ENCODE measurements at regions not wholly inside any gene's neighbourhood (a gene's known extent, or its start where the extent isn't known, plus 50 kb on each side); places are given as distances from the start of the nearest gene placed in this dataset.

DNA sequence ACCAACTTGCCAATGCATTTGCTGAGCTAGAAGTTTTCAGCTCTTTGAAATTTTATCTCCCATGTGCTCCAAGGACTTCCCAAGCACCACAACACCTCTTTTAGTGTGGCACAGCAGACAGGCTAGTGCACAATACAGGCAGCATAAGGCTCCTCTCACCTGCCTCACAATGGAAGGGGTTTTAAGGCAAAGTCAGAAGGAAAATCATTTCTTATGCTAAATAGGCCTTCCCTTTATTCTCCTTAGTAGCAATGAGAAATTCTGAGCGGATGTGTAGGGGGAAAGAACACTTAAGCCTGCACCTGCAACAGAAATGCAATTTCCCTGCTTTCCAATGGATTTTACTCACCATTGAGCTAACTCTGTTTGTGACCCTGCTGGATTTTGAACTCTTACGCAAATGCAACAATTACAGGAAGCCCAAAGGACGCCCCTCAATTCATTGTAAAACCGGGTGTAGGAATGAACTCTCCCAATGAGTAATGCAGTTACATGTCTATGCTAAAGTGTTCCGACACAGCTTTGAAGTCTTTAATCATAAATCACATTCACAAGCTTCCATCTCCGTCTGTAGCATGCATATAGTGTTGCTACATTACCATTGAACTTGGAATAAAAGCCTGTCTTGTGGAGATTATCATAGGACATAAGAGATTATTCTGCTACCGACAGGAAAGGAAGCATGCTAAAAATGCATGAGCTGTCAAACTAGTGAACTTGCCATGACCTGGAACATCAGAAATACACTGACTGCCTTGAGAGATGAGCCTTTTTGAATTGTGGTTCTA, 1084.9 kb downstream of the RPA4 start:
- Histone ChIP-seq H3K9me3 (ENCODE audit: control insufficient read depth in 2 of 2, low read length in 2 of 2) (no peaks in the 10 kb centered on the region), H3K36me3 (ENCODE audit: control insufficient read depth in 2 of 2, insufficient read depth in 2 of 2, low read length in 2 of 2) (no peaks in the 10 kb centered on the region), H3K27ac (ENCODE audit: low read depth in 2 of 2, low read length in 2 of 2) (no peak overlapping the region), H3K4me3 (ENCODE audit: low read length in 2 of 2) (no peak overlapping the region), H3K9ac (ENCODE audit: low read depth in 1 of 2, low read length in 2 of 2) (no peak overlapping the region), H3K4me1 (ENCODE audit: control insufficient read depth in 2 of 2, insufficient read depth in 2 of 2, low read length in 2 of 2) (no peaks in the 10 kb centered on the region), H3K27me3 (ENCODE audit: control insufficient read depth in 2 of 2, insufficient read depth in 2 of 2, low read length in 2 of 2) (no peaks in the 10 kb centered on the region)

DNA sequence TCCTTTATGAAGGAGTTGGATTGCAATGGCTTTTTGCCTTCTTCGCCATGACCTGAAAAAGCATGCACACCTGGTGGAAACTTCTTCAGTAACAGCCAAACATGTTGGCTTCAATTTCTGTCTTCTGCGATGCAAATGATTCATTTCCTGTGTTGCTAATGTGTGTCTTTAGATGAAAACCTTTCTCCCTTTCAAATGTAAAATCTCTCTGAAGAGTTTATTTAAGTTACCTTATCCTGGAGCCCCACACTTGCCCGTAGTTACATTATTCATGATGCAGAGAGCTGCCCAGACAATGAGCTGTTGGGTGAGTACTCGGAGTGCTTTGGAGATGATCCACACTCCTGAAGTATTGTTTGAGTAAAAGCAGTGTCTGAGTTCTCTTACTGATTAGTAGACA, 1100.9 kb downstream of the RPA4 start:
- Histone ChIP-seq H3K4me3 (ENCODE audit: low read length in 2 of 2) (no peak overlapping the region), H3K27ac (ENCODE audit: low read depth in 2 of 2, low read length in 2 of 2) (no peak overlapping the region), H3K9ac (ENCODE audit: low read depth in 1 of 2, low read length in 2 of 2) (no peak overlapping the region), H3K4me1 (ENCODE audit: control insufficient read depth in 2 of 2, insufficient read depth in 2 of 2, low read length in 2 of 2) (no peaks in the 10 kb centered on the region), H3K36me3 (ENCODE audit: control insufficient read depth in 2 of 2, insufficient read depth in 2 of 2, low read length in 2 of 2) (no peaks in the 10 kb centered on the region), H3K27me3 (ENCODE audit: control insufficient read depth in 2 of 2, insufficient read depth in 2 of 2, low read length in 2 of 2) (no peaks in the 10 kb centered on the region), H3K9me3 (ENCODE audit: control insufficient read depth in 2 of 2, low read length in 2 of 2) (peaks cover 0 to 1% of the 10 kb centered on the region in 2 donors)

DNA sequence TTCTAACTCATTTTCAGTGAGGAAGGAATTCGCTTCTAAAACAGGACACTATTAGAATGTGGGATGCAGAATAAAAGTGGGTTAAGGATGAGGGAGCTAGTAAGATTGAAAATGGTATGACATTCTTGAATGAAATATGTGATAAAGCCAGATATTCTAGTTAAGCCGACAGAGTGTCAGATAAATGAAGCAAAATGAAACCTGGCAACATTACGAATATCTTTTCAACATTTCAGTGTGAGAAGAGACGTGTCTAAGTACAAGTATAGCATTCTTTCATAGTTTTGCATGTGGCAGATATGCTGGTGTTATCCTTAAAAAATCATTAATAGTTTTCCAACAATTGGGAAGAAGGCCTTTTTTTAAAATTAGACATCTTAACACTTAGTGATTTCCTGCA, 1101.4 kb downstream of the RPA4 start:
- H3K9ac ChIP-seq (ENCODE audit: low read depth in 1 of 2, low read length in 2 of 2): no peak overlapping the region
- H3K9me3 ChIP-seq (ENCODE audit: control insufficient read depth in 2 of 2, low read length in 2 of 2): peaks cover 0 to 2% of the 10 kb centered on the region in 2 donors
- no peaks in the 10 kb centered on the region for H3K27me3 ChIP-seq (ENCODE audit: control insufficient read depth in 2 of 2, insufficient read depth in 2 of 2, low read length in 2 of 2)
- no peaks in the 10 kb centered on the region for H3K4me1 ChIP-seq (ENCODE audit: control insufficient read depth in 2 of 2, insufficient read depth in 2 of 2, low read length in 2 of 2)
- H3K36me3 ChIP-seq (ENCODE audit: control insufficient read depth in 2 of 2, insufficient read depth in 2 of 2, low read length in 2 of 2): no peaks in the 10 kb centered on the region
- no peak overlapping the region for H3K27ac ChIP-seq (ENCODE audit: low read depth in 2 of 2, low read length in 2 of 2)
- no peak overlapping the region for H3K4me3 ChIP-seq (ENCODE audit: low read length in 2 of 2)

DNA sequence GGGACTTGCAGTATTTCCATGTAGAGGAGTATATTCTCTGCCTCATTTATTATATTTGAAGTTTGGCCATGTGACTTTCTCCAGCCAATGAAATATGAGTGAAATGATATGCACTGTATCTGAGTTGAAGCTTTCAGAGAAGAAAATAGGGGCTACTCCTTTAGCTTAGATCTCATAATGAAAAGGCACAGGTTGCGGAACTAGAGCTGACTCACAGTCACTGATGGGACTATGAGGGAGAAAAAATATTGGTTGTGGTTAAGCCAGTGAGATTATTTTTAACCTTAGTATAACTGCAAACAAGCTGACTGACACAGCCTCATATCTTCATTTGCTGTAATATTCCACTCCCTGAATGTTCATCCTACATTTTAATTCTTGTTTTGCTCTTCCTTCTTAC, 1104.3 kb downstream of the RPA4 start:
- no peaks in the 10 kb centered on the region for H3K36me3 ChIP-seq (ENCODE audit: control insufficient read depth in 2 of 2, insufficient read depth in 2 of 2, low read length in 2 of 2)
- no peaks in the 10 kb centered on the region for H3K4me1 ChIP-seq (ENCODE audit: control insufficient read depth in 2 of 2, insufficient read depth in 2 of 2, low read length in 2 of 2)
- H3K27ac ChIP-seq (ENCODE audit: low read depth in 2 of 2, low read length in 2 of 2): no peak overlapping the region
- H3K27me3 ChIP-seq (ENCODE audit: control insufficient read depth in 2 of 2, insufficient read depth in 2 of 2, low read length in 2 of 2): no peaks in the 10 kb centered on the region
- peaks cover 0 to 2% of the 10 kb centered on the region in 2 donors for H3K9me3 ChIP-seq (ENCODE audit: control insufficient read depth in 2 of 2, low read length in 2 of 2)
- no peak overlapping the region for H3K9ac ChIP-seq (ENCODE audit: low read depth in 1 of 2, low read length in 2 of 2)
- H3K4me3 ChIP-seq (ENCODE audit: low read length in 2 of 2): no peak overlapping the region

DNA sequence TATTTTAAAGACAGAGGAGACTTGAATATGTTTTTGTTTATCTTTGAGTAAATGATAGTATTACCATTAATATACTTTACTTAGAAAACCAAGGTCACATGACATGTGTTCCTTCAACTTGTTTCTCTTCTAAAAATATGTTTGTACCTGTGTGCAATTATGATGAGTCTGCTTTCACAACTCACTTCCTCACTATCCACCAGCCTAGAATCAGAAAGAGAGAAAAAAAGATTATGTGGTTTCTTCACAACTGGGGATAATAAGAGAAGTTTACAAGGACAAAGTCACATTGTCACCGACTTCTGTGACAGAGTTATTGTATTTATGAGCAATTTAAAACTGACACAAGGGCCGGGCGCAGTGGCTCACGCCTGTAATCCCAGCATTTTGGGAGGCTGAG, 1112.1 kb downstream of the RPA4 start:
- H3K27ac ChIP-seq (ENCODE audit: low read depth in 2 of 2, low read length in 2 of 2): no peak overlapping the region
- H3K4me3 ChIP-seq (ENCODE audit: low read length in 2 of 2): no peak overlapping the region
- H3K36me3 ChIP-seq (ENCODE audit: control insufficient read depth in 2 of 2, insufficient read depth in 2 of 2, low read length in 2 of 2): no peaks in the 10 kb centered on the region
- no peaks in the 10 kb centered on the region for H3K4me1 ChIP-seq (ENCODE audit: control insufficient read depth in 2 of 2, insufficient read depth in 2 of 2, low read length in 2 of 2)
- no peaks in the 10 kb centered on the region for H3K27me3 ChIP-seq (ENCODE audit: control insufficient read depth in 2 of 2, insufficient read depth in 2 of 2, low read length in 2 of 2)
- no peak overlapping the region for H3K9ac ChIP-seq (ENCODE audit: low read depth in 1 of 2, low read length in 2 of 2)
- H3K9me3 ChIP-seq (ENCODE audit: control insufficient read depth in 2 of 2, low read length in 2 of 2): no peaks in the 10 kb centered on the region

DNA sequence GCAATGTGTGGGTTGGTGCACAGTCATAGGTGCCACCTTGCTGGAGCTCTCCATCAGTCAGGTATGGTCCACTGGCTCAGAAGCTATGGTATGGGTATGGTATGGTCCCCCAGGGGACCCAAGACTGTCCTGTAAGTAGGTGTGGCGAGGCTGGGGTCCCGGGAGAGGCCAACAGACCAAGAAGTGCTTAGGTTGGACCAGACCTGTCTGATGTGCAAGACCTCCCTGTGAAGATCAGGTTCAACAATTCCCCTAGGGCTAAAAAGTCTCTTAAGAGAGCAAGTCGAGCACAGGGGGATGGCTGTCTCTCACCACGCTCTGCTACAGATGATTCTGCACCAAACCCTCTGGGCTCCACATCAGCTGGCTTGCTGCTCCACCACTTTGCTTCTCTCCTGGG, 1145.0 kb downstream of the RPA4 start:
- Histone ChIP-seq H3K9ac (ENCODE audit: low read depth in 1 of 2, low read length in 2 of 2) (no peak overlapping the region), H3K9me3 (ENCODE audit: control insufficient read depth in 2 of 2, low read length in 2 of 2) (no peaks in the 10 kb centered on the region), H3K27me3 (ENCODE audit: control insufficient read depth in 2 of 2, insufficient read depth in 2 of 2, low read length in 2 of 2) (no peaks in the 10 kb centered on the region), H3K27ac (ENCODE audit: low read depth in 2 of 2, low read length in 2 of 2) (no peak overlapping the region), H3K36me3 (ENCODE audit: control insufficient read depth in 2 of 2, insufficient read depth in 2 of 2, low read length in 2 of 2) (no peaks in the 10 kb centered on the region), H3K4me1 (ENCODE audit: control insufficient read depth in 2 of 2, insufficient read depth in 2 of 2, low read length in 2 of 2) (no peaks in the 10 kb centered on the region), H3K4me3 (ENCODE audit: low read length in 2 of 2) (no peak overlapping the region)

DNA sequence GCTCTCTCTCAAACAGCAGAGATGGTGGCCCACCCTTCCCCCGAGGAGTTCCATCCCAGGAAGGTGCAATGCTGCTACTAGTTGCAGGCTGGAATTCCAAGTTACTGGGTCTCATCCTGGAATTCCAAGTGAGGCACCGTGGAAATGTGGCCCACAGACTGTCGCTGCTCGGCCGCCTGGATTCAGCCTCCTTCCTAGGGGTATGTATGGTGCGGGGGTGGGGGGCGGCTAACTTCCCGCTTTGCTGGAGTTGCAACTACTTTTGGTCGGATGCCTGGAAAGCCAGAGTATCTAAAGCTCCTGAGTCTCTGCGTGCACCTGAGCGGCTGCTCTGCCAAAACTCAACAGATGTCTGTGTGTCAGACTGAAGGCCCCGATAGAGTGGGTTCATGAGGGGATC, 1146.2 kb downstream of the RPA4 start:
- Histone ChIP-seq H3K27ac (ENCODE audit: low read depth in 2 of 2, low read length in 2 of 2) (no peak overlapping the region), H3K27me3 (ENCODE audit: control insufficient read depth in 2 of 2, insufficient read depth in 2 of 2, low read length in 2 of 2) (no peaks in the 10 kb centered on the region), H3K9ac (ENCODE audit: low read depth in 1 of 2, low read length in 2 of 2) (no peak overlapping the region), H3K36me3 (ENCODE audit: control insufficient read depth in 2 of 2, insufficient read depth in 2 of 2, low read length in 2 of 2) (no peaks in the 10 kb centered on the region), H3K4me3 (ENCODE audit: low read length in 2 of 2) (no peak overlapping the region), H3K9me3 (ENCODE audit: control insufficient read depth in 2 of 2, low read length in 2 of 2) (no peaks in the 10 kb centered on the region), H3K4me1 (ENCODE audit: control insufficient read depth in 2 of 2, insufficient read depth in 2 of 2, low read length in 2 of 2) (no peaks in the 10 kb centered on the region)

DNA sequence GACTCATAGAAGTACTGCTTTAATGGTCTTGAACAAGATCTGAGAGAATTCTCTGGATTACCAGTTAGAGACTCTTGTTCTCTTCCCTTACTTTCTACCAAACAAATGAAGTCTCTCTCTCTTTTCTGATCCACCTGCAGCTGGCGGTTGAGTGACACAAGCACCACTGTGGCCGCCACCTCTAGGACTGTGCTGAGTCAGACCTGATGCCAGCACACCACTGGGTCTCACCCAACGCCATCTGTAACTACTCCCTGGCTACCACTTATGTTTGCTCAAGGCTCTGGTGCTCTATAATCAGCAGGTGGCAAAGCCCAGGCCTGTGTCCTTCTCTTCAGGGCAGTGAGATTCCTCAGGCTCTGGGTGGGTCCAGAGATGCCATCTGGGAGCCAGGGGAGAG, 1173.5 kb downstream of the RPA4 start:
- Histone ChIP-seq H3K4me1 (ENCODE audit: control insufficient read depth in 2 of 2, insufficient read depth in 2 of 2, low read length in 2 of 2) (no peaks in the 10 kb centered on the region), H3K27me3 (ENCODE audit: control insufficient read depth in 2 of 2, insufficient read depth in 2 of 2, low read length in 2 of 2) (peaks cover 0 to 2% of the 10 kb centered on the region in 2 donors), H3K27ac (ENCODE audit: low read depth in 2 of 2, low read length in 2 of 2) (no peak overlapping the region), H3K9ac (ENCODE audit: low read depth in 1 of 2, low read length in 2 of 2) (no peak overlapping the region), H3K36me3 (ENCODE audit: control insufficient read depth in 2 of 2, insufficient read depth in 2 of 2, low read length in 2 of 2) (no peaks in the 10 kb centered on the region), H3K9me3 (ENCODE audit: control insufficient read depth in 2 of 2, low read length in 2 of 2) (no peaks in the 10 kb centered on the region), H3K4me3 (ENCODE audit: low read length in 2 of 2) (no peak overlapping the region)

DNA sequence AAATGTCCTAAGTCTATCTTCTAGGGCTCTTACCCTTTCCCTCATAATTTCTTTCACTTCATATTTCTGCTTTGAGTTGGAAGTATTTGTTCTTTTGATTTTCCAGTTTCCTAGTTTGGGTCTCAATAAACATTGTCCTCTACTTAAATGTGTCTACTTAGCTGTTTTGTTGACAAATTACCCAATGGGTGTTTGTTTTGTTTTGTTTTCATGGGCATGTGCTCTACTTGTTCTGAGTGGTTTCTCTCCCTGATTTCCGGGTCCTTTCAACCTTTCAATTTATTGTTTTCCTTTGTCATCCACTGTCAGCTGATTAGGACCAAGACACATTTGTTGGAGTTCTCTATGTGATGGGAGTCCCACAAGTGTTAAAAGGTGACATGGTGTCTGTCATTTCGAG, 1181.4 kb downstream of the RPA4 start:
- H3K36me3 ChIP-seq (ENCODE audit: control insufficient read depth in 2 of 2, insufficient read depth in 2 of 2, low read length in 2 of 2): no peaks in the 10 kb centered on the region
- no peak overlapping the region for H3K4me3 ChIP-seq (ENCODE audit: low read length in 2 of 2)
- H3K27me3 ChIP-seq (ENCODE audit: control insufficient read depth in 2 of 2, insufficient read depth in 2 of 2, low read length in 2 of 2): no peaks in the 10 kb centered on the region
- H3K27ac ChIP-seq (ENCODE audit: low read depth in 2 of 2, low read length in 2 of 2): no peak overlapping the region
- no peak overlapping the region for H3K9ac ChIP-seq (ENCODE audit: low read depth in 1 of 2, low read length in 2 of 2)
- H3K4me1 ChIP-seq (ENCODE audit: control insufficient read depth in 2 of 2, insufficient read depth in 2 of 2, low read length in 2 of 2): no peaks in the 10 kb centered on the region
- no peaks in the 10 kb centered on the region for H3K9me3 ChIP-seq (ENCODE audit: control insufficient read depth in 2 of 2, low read length in 2 of 2)

DNA sequence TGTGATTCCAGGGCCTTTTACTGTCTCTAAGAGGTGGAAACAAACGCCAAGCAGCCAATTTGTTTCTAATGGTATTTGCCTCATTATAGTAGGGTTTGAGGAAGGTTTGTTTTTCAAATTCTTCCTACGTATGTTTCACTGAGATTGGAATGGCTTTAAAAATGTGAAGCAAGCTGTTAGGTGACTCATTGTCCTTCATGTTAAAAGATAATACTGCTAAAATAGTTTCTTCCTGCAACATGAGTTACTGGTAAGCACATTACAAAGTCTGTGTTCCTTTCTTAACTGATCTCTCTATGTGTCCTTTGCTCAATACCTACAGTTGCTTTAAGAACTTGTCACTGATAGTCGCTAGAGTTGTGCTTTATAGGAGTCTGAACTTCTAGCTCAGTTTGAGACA, 1183.9 kb downstream of the RPA4 start:
- Histone ChIP-seq H3K4me3 (ENCODE audit: low read length in 2 of 2) (no peak overlapping the region), H3K27ac (ENCODE audit: low read depth in 2 of 2, low read length in 2 of 2) (no peak overlapping the region), H3K9ac (ENCODE audit: low read depth in 1 of 2, low read length in 2 of 2) (no peak overlapping the region), H3K9me3 (ENCODE audit: control insufficient read depth in 2 of 2, low read length in 2 of 2) (no peaks in the 10 kb centered on the region), H3K4me1 (ENCODE audit: control insufficient read depth in 2 of 2, insufficient read depth in 2 of 2, low read length in 2 of 2) (no peaks in the 10 kb centered on the region), H3K27me3 (ENCODE audit: control insufficient read depth in 2 of 2, insufficient read depth in 2 of 2, low read length in 2 of 2) (no peaks in the 10 kb centered on the region), H3K36me3 (ENCODE audit: control insufficient read depth in 2 of 2, insufficient read depth in 2 of 2, low read length in 2 of 2) (no peaks in the 10 kb centered on the region)

Measured in mucosa of rectum (tissue), 2 donors.